Nephron progenitor cell (in vitro differentiated cells): ENCODE measurements at regions not wholly inside any gene's neighbourhood (a gene's known extent, or its start where the extent isn't known, plus 50 kb on each side); places are given as distances from the start of the nearest gene placed in this dataset.

Experiments
- DNase-seq: peaks from one replicate; pipeline ENCODE4 v3.0.0; 2021
- H3K27ac Mint-ChIP-seq: 2 replicates; pipeline ENCODE4 v1.8.0; 2021; ENCODE audit warnings: mild to moderate bottlenecking, moderate library complexity, mixed read lengths
- H3K27me3 Mint-ChIP-seq: 2 replicates; pipeline ENCODE4 v1.8.0; 2021; ENCODE audit warnings: mild to moderate bottlenecking, low read depth, mixed read lengths; ENCODE audit not compliant: poor library complexity
- H3K36me3 Mint-ChIP-seq: 2 replicates; pipeline ENCODE4 v1.8.0; 2021; ENCODE audit warnings: low read depth, mixed read lengths
- H3K4me1 Mint-ChIP-seq: 2 replicates; pipeline ENCODE4 v1.8.0; 2021; ENCODE audit warnings: mixed read lengths
- H3K4me3 Mint-ChIP-seq: 2 replicates; pipeline ENCODE4 v1.8.0; 2021; ENCODE audit warnings: mild to moderate bottlenecking, moderate library complexity, mixed read lengths
- H3K9me3 Mint-ChIP-seq: 2 replicates; pipeline ENCODE4 v1.8.0; 2021; ENCODE audit warnings: mild to moderate bottlenecking, moderate library complexity, mixed read lengths
- CTCF ChIP-seq: fragments of 200-600 bp; sonication (generic); IDR thresholded peaks from 2 replicates; pipeline ENCODE4 v1.5.0; 2021; ENCODE audit warnings: antibody characterized with exemption

- Mint-ChIP-seq H3K27ac (peak overlapping the region; percentile 73), H3K9me3 (no peaks in the 10 kb centered on the region), H3K4me3 (no peak overlapping the region), H3K4me1 (peaks cover 39% of the 10 kb centered on the region), H3K36me3 (no peaks in the 10 kb centered on the region), H3K27me3 (peaks cover 2% of the 10 kb centered on the region)
- no peak for TF ChIP-seq CTCF
- DNase-seq = no peak
Measured at GRCh38 chr6:15843764-15844163, 180.9 kb upstream of the DTNBP1 start.

GRCh38 chr6:15843226-15843625 is 180.4 kb upstream of the DTNBP1 start:
- no peak for DNase-seq
- Mint-ChIP-seq H3K36me3 (no peaks in the 10 kb centered on the region), H3K4me3 (no peak overlapping the region), H3K4me1 (peaks cover 39% of the 10 kb centered on the region), H3K9me3 (no peaks in the 10 kb centered on the region), H3K27me3 (peaks cover 2% of the 10 kb centered on the region), H3K27ac (peak overlapping the region; percentile 73)
- no peak for TF ChIP-seq CTCF

- peaks cover 43% of the 10 kb centered on the region for H3K4me1 Mint-ChIP-seq
- peaks cover 2% of the 10 kb centered on the region for H3K27me3 Mint-ChIP-seq
- H3K36me3 Mint-ChIP-seq = no peaks in the 10 kb centered on the region
- no peak overlapping the region for H3K4me3 Mint-ChIP-seq
- H3K27ac Mint-ChIP-seq = no peak overlapping the region
- DNase-seq = no peak
- no peak for TF ChIP-seq CTCF
- no peaks in the 10 kb centered on the region for H3K9me3 Mint-ChIP-seq
Measured at GRCh38 chr6:15842727-15843117, 179.9 kb upstream of the DTNBP1 start.

GRCh38 chr6:15841937-15842726 is 179.3 kb upstream of the DTNBP1 start:
- Mint-ChIP-seq H3K27ac (no peak overlapping the region), H3K4me1 (peaks cover 44% of the 10 kb centered on the region), H3K4me3 (no peak overlapping the region), H3K36me3 (no peaks in the 10 kb centered on the region), H3K9me3 (no peaks in the 10 kb centered on the region), H3K27me3 (peaks cover 4% of the 10 kb centered on the region)
- no peak for TF ChIP-seq CTCF
- DNase-seq = no peak

GRCh38 chr6:15839969-15840541 is 177.2 kb upstream of the DTNBP1 start:
- Mint-ChIP-seq H3K27ac (no peak overlapping the region), H3K4me1 (peaks cover 38% of the 10 kb centered on the region), H3K9me3 (no peaks in the 10 kb centered on the region), H3K27me3 (peaks cover 6% of the 10 kb centered on the region), H3K36me3 (no peaks in the 10 kb centered on the region), H3K4me3 (no peak overlapping the region)
- TF ChIP-seq CTCF = no peak
- no peak for DNase-seq

GRCh38 chr6:15837205-15837604 is 174.4 kb upstream of the DTNBP1 start:
- DNase-seq = no peak
- no peaks in the 10 kb centered on the region for H3K9me3 Mint-ChIP-seq
- TF ChIP-seq CTCF = no peak
- no peak overlapping the region for H3K27ac Mint-ChIP-seq
- H3K4me3 Mint-ChIP-seq = no peak overlapping the region
- H3K27me3 Mint-ChIP-seq = peaks cover 6% of the 10 kb centered on the region
- peaks cover 10% of the 10 kb centered on the region for H3K4me1 Mint-ChIP-seq
- H3K36me3 Mint-ChIP-seq = no peaks in the 10 kb centered on the region
